ENCODE measurements at regions not wholly inside any gene's neighbourhood (a gene's known extent, or its start where the extent isn't known, plus 50 kb on each side); places are given as distances from the start of the nearest gene placed in this dataset.

GRCh38 chr5:57693488-57694305 lies 211.1 kb upstream of the ACTBL2 start:
- no peak for DNase-seq

GRCh38 chr5:57692582-57693487 lies 210.2 kb upstream of the ACTBL2 start:
- peak; percentile 24 for DNase-seq

DNA sequence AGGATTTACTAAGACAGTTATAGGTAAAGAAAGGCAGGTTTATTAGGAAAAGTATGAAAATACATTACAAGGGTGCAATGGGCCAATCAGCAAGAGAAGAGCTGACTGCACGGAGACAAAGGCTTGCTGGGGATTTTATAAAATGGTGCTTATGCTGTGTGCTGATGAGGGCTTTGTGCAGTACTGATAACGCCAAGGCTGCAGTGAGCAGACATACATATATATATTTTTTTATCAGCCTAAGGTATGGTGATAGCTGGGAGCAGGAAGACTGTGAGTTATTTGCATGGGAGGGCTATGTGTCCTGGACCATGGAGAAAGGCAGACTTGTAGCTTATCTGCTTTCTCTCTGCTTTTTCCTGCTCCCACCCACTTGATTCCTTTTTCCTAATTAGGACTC lies 208.1 kb upstream of the ACTBL2 start:
- no peak for DNase-seq

DNA sequence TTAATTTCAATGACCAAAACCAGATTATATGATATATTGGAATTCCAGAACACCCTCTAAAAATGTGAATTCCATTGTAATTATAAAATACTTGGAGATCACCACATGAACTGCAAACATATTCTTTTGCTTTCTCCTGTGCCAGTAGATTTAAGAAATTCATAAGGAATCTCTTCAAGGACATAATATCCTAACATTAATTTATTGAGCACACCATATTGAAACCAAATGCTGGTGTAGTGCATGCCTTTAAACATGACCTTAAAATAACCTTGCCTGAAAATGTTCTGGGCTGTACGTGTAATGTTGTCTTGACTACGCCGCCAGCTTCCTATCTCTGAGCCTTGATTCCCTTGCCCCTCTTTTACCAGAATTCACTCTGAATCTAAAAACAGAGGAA lies 205.0 kb upstream of the ACTBL2 start:
- DNase-seq = no peak

- no peak for DNase-seq
These were observed 203.1 kb upstream of the ACTBL2 start for GRCh38 chr5:57685516-57686255.

- no peak for DNase-seq
These were observed 201.7 kb upstream of the ACTBL2 start for GRCh38 chr5:57684299-57684702.

GRCh38 chr5:57683036-57683630 lies 200.5 kb upstream of the ACTBL2 start:
- DNase-seq = no peak

- no peak for DNase-seq
These were observed 199.3 kb upstream of the ACTBL2 start for GRCh38 chr5:57681942-57682341.

DNA sequence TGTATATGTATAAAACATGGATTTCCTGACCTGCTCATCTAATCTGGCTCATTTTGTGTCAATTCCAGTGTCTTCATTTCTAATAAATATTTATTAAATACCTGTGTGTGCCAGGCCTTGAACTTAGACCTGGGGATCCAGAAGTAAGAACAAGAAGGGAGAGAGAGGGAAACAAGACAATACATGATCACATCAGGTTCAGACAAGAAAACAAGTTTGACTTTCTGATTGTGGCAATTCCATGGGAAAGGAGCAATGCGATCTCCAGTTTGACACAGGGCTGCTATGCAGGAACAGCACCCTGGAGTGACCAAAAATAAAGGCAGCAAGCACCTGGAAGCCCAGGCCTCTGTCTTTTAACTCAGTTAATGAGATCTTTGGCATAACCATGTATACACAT lies 198.1 kb upstream of the ACTBL2 start:
- DNase-seq = no peak

- DNase-seq = no peak
These were observed 194.6 kb upstream of the ACTBL2 start for GRCh38 chr5:57677235-57677634.

GRCh38 chr5:57676222-57677098 lies 193.8 kb upstream of the ACTBL2 start:
- no peak for DNase-seq

- no peak for DNase-seq
These were observed 192.6 kb upstream of the ACTBL2 start for GRCh38 chr5:57675236-57675635.

- no peak for DNase-seq
These were observed 188.8 kb upstream of the ACTBL2 start for GRCh38 chr5:57671371-57671770.

DNA sequence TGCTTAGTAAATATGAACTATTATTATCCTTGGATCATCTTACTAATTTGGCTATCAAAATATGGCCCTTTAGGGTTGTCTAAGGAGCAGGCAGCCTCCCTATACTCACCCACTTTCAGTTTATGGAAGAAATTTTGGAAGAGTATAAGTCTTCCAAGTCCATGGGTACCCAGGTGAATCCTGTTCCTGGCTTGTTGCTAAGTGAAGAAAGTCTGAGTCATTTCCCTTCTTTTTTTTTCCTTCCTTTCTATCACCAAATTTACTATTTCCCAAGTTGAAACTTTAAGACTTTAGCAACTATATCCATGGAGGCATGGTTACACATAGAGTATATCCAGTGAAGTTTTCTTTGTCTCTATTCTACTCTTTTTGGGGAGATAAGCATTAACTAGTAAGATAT lies 184.0 kb upstream of the ACTBL2 start:
- no peak for DNase-seq

GRCh38 chr5:57665146-57665936 lies 182.7 kb upstream of the ACTBL2 start:
- DNase-seq = no peak

GRCh38 chr5:57664700-57665099 lies 182.1 kb upstream of the ACTBL2 start:
- no peak for DNase-seq

DNA sequence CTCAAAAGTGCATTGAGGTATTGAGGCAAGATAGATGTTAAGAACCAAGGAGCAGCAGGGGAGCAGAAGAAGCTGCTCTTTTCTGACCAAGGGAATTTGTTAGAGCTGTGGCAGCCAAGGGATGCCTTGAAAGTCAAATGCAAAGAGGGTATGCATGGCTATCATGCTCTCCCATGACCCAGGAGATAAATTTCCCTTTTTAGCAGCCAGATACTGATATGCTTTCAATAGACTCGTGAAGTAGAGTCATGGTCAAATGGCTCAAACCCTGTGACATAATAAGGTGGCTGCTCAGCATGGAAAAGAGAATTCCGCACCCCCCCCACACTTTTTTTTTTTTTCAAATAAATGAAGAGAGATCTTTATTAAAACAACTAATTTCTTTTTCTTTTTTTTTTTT lies 180.9 kb upstream of the ACTBL2 start:
- DNase-seq = no peak

DNA sequence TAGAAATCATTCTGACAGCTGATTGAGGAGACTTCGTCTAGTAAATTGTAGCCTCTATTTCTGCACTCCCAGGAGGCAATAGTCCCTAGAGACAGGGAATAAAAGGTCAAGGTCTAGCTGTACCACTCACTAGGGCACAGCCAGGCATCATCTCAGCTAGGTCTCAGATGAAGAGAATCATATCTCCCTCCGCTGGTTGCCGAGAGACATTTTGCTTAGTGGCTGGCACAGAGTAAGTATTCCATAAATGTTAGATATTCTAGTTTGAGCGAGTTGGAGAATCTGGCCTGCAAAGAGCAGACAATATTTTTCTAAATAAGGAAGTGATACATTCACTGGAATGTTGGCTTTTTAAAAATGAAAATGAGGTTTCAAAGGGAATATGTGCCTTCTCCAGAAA lies 180.4 kb upstream of the ACTBL2 start:
- no peak for DNase-seq

DNA sequence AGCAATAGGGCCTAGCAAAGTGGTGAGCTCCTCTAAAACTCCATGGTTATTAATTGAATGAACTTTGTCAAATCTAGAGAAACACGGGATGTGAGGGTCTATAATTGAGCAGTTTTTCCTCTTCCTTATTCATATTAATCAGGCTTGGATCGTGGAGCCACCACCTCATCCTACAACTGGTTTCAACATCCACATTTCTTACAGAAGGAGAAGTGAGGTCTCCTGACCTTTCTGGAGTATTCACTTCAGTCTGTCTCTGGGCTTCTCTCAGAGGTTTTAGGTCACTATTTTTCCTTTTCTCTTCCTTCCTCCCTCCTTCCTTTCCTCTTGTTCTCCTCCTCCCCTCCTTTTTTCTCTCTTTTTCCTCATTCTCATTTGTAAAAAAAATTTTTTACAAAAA lies 177.3 kb upstream of the ACTBL2 start:
- DNase-seq = no peak

- no peak for DNase-seq
These were observed 175.4 kb upstream of the ACTBL2 start for GRCh38 chr5:57658018-57658417.

DNA sequence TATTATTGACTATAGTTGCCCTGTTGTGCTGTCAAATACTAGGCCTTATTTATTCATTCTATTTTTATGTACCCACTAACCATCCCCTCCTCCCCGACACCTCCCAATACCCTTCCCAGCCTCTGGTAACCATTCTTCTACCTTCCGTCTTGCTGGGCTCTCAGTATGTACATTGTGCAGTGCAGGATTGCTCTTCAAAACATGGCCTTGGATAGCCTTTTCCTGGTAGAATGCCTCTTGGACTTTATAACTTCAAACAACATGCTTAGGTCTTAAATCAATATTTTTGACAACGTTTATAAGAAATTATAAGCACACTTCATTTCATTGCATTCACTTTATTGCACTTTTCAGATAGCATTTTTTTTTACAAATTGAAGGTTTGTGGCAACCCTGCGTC lies 172.6 kb upstream of the ACTBL2 start:
- no peak for DNase-seq
